Stomach (tissue), 8 donors: ENCODE measurements at regions not wholly inside any gene's neighbourhood (a gene's known extent, or its start where the extent isn't known, plus 50 kb on each side); places are given as distances from the start of the nearest gene placed in this dataset.

Experiments used
- DNase-seq, 2 donors: peaks; one replicate each; pipeline versions ENCODE4 v3.0.0 to v3.0.0-alpha.2; 2013 to 2019
- H3K27ac ChIP-seq, 5 donors: fragments of 200-600 bp in 4 of 5; sonication (generic) in 4 of 5; one replicate each; pipeline ENCODE4 v1.5.1; 2013 to 2019; ENCODE audit warnings: mild to moderate bottlenecking in 1 of 5, moderate library complexity in 1 of 5
- H3K27me3 ChIP-seq, 3 donors: fragments of 200-600 bp; sonication (generic); one replicate each; pipeline ENCODE4 v1.5.1; 2017 to 2019; ENCODE audit warnings: mixed run types in 1 of 3
- H3K36me3 ChIP-seq, 4 donors: fragments of 200-600 bp; sonication (generic); 1 replicate in 3 of 4; 2 replicates in 1 of 4; pipeline ENCODE4 v1.5.1; 2016 to 2019
- H3K4me1 ChIP-seq, 4 donors: fragments of 200-600 bp; sonication (generic); one replicate each; pipeline ENCODE4 v1.5.1; 2016 to 2019
- H3K4me3 ChIP-seq, 4 donors: fragments of 200-600 bp; sonication (generic) in 3 of 4; one replicate each; pipeline ENCODE4 v1.5.1; 2016 to 2019; ENCODE audit warnings: mild to moderate bottlenecking in 1 of 4
- H3K9me3 ChIP-seq, 4 donors: fragments of 200-600 bp; sonication (generic); one replicate each; pipeline ENCODE4 v1.5.1; 2016 to 2019
- EP300 ChIP-seq: sonication (generic); formaldehyde crosslinking; IDR thresholded peaks from one replicate; pipeline ENCODE4 v1.6.1; 2017; ENCODE audit warnings: antibody characterized with exemption
- POLR2A ChIP-seq, 4 donors: fragments of 450-650 bp; IDR thresholded peaks; one replicate each; pipeline ENCODE4 v1.6.1; 2016; ENCODE audit warnings: antibody characterized with exemption in 4 of 4, control low read depth in 2 of 4, mild to moderate bottlenecking in 1 of 4, moderate library complexity in 1 of 4
- POLR2AphosphoS5 ChIP-seq, 3 donors: sonication (generic); formaldehyde crosslinking; IDR thresholded peaks; one replicate each; pipeline ENCODE4 v1.6.1; 2016; ENCODE audit warnings: antibody characterized with exemption in 3 of 3
- WGBS, 5 donors: extraction: QIAGEN DNeasy Blood & Tissue Kit in 3 of 5; methylation state at CpG; one replicate each; pipeline versions ENCODE4 v1.1.5 to v1.1.7; 2013 to 2018; 5-methylcytosine and 5-hydroxymethylcytosine counted together
- intact Hi-C: fragments of 100-400 bp; cut with DNase I; formaldehyde crosslinking; loops from one replicate; pipeline ENCODE4 v1.15.1; 2023; ENCODE audit warnings: low total_unique reads
- TF ChIP-seq, protein P1 (sequence below), 7 experiments: fragments of 450-650 bp in 4 of 7; fragments of 200-600 bp in 3 of 7; sonication (generic) in 3 of 7; IDR thresholded peaks; one replicate each; pipeline ENCODE4 v1.5.1; 2016 to 2019; ENCODE audit warnings: antibody characterized with exemption in 7 of 7, control low read depth in 2 of 7, mild to moderate bottlenecking in 1 of 7
- donor health status: healthy with polysubstance abuse.
- donor health status: Bipolar disorder and iron deficiency.
- donor health status: healthy.

DNA sequence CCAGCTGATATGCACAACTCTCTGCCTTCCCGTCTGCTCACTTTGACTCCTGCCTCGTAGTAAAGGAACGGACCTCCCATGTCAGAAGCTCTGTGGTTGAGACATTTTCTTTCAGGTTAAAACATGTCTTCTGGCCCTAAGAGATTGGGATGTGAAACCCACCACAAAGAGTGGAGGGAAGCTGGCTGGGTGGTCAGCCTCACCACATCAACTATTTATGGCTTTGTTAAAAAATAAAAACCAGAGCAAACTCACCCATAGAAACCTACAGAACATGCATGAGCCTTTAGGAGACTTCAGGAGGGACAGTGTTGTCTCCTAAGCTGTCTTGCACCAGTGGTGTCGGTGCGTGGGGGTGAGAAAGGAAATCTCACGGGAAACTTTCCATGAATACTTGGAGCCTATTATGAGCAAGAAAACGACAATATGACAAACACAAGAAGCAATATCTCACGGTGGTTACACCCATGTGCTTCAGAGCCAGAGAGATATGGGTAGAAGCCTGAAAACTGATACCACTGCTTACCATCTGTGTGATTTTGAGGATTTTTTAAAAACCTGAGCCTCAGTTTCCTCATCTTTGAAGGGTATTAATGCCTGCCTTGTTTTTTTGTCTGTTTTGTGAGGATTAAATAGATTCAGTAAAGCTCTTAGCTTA is 61.7 kb upstream of the XYLT1 start:
- Histone ChIP-seq H3K27ac (no peak overlapping the region), H3K4me1 (no peaks in the 10 kb centered on the region), H3K36me3 (no peaks in the 10 kb centered on the region), H3K9me3 (peaks cover 0 to 5% (median 2%) of the 10 kb centered on the region in 4 donors), H3K27me3 (peaks cover 0 to 16% (median 0%) of the 10 kb centered on the region in 3 donors), H3K4me3 (no peak overlapping the region)
- intact Hi-C loops, result no loop called here
- WGBS, 5 donors, result 70 to 76% (median 72%) methylated on average over 8 of the region's 8 CpGs
- no peak for TF ChIP-seq EP300
- TF ChIP-seq POLR2AphosphoS5 (IDR thresholded peaks at IDR 0.05), result no peak
- TF ChIP-seq, protein P1, sequence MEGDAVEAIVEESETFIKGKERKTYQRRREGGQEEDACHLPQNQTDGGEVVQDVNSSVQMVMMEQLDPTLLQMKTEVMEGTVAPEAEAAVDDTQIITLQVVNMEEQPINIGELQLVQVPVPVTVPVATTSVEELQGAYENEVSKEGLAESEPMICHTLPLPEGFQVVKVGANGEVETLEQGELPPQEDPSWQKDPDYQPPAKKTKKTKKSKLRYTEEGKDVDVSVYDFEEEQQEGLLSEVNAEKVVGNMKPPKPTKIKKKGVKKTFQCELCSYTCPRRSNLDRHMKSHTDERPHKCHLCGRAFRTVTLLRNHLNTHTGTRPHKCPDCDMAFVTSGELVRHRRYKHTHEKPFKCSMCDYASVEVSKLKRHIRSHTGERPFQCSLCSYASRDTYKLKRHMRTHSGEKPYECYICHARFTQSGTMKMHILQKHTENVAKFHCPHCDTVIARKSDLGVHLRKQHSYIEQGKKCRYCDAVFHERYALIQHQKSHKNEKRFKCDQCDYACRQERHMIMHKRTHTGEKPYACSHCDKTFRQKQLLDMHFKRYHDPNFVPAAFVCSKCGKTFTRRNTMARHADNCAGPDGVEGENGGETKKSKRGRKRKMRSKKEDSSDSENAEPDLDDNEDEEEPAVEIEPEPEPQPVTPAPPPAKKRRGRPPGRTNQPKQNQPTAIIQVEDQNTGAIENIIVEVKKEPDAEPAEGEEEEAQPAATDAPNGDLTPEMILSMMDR (IDR thresholded peaks at IDR 0.05), result no peak
- TF ChIP-seq POLR2A (IDR thresholded peaks at IDR 0.05), result no peak
- DNase-seq, result no peak

DNA sequence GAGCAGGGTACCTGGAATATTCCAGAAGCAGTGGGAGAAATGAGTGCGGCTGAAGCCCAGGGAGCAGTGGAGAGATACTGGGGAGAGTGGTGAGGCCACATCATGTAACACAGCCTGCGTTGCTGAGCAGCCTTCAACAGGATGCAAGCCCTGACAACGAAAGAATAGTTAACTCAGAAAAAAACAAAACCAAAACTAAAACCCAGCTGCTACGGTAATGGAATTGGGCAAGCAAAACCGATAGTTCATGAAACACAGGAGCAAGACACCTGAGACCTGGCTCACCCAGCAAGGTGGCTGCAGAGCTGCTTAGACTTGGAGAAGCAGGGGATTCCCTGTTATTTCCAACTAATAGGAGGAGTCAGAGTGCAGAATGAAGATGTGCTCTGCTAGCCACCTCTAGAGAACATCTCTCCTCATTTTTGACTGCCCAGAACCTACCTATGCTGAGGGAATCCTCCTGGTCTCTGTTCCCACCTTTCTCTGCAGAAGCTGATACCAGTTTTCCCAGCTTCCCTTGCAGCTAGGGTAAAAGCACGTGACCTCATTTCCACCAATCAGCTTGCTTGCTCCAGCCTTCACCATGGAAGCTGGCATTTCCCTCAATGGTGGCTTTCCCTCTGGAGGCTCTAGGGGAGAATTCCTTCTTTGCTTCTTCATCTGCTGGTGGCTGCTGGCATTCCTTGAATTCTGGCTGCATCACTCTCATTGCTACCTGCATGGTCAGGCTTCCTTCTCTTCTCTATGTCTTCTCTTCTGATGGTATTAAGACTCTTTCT is 59.4 kb upstream of the XYLT1 start:
- DNase-seq, result peak in 1 of 2 donors; percentile 13
- 63 to 77% (median 73%) methylated on average over 6 of the region's 6 CpGs for WGBS, 5 donors
- Histone ChIP-seq H3K4me3 (no peak overlapping the region), H3K9me3 (peaks cover 0 to 5% (median 2%) of the 10 kb centered on the region in 4 donors), H3K36me3 (no peaks in the 10 kb centered on the region), H3K27ac (no peak overlapping the region), H3K27me3 (peaks cover 0 to 3% (median 0%) of the 10 kb centered on the region in 3 donors), H3K4me1 (no peaks in the 10 kb centered on the region)
- intact Hi-C loops, result no loop called here
- TF ChIP-seq EP300 (no peak), POLR2AphosphoS5 (IDR thresholded peaks at IDR 0.05) (no peak), POLR2A (IDR thresholded peaks at IDR 0.05) (no peak)
- TF ChIP-seq, protein P1 (IDR thresholded peaks at IDR 0.05), result no peak

DNA sequence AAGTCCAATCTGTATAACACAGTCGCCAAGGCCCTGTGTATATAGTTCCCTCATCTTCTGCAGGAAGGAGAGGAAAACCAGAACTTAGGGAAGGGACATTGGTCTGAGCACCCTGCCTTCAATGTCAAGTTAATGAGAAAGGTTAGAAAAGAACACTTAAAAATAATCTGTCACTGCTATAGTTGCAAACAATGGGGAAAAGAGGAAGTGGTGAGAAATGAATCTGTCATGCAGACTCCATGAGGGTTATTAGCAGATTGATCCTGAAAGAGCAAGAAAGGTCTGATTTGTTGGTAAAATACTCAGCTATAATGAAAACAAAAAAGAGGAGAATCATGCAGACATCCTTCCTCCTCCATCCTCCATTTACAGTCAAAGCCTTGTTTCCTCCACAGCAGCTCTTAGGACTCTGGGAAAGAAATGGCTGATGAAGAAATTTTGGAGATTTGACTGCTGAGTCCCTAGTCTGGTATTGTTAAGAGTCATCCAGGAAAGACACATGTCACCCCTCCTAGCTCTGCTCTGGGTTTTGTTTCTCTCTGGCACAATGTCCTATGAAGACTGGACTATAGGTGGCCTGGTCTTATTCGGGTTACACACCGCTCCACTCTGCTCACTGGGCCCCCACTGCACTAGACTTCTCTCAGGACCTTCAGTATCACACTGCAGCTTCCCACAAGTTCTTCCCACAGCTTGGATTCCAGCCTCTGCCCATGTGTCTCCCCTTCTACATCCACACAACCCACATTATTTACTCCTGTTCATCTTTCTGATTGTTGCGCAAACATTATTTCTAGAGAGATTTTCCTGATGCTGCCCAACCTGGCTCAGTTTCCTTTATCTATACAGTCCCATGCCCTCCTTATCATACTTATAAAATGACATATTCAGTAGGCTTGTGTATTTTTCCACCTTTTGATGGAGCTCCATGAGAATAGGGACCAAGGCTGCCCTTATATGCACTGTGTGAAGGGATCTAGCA is 56.5 kb upstream of the XYLT1 start:
- WGBS, 5 donors, result 88 to 98% (median 93%) methylated on average over 4 of the region's 4 CpGs
- Histone ChIP-seq H3K9me3 (peaks cover 0 to 5% (median 2%) of the 10 kb centered on the region in 4 donors), H3K27ac (no peak overlapping the region), H3K36me3 (no peaks in the 10 kb centered on the region), H3K4me1 (no peaks in the 10 kb centered on the region), H3K27me3 (no peaks in the 10 kb centered on the region), H3K4me3 (no peak overlapping the region)
- intact Hi-C loops, result no loop called here
- no peak for TF ChIP-seq EP300
- TF ChIP-seq, protein P1 (IDR thresholded peaks at IDR 0.05), result no peak
- TF ChIP-seq POLR2AphosphoS5 (IDR thresholded peaks at IDR 0.05), result no peak
- no peak for TF ChIP-seq POLR2A (IDR thresholded peaks at IDR 0.05)
- no peak for DNase-seq

DNA sequence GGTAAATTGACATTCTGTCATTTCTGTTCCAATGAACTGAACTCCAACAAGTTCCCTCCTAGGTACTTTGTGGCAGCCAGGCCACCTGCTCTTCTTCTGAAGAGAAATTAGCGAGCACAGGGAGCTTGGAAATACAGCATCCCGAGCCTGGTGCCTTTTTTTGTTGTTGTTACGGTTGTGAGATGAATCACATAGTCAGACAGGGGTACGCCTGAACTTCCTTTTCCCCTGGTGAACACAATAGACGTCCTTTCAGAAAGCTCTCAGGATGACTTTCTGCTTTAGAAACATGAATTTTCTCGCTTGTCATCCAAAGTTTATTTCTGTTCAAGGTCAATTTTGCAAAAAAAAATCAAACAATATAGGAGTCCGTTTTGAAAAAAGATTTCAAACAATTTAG is 53.9 kb upstream of the XYLT1 start:
- H3K36me3 ChIP-seq, result no peaks in the 10 kb centered on the region
- intact Hi-C loops, result no loop called here
- no peak for TF ChIP-seq EP300
- TF ChIP-seq POLR2AphosphoS5 (IDR thresholded peaks at IDR 0.05), result no peak
- no peak for TF ChIP-seq POLR2A (IDR thresholded peaks at IDR 0.05)
- TF ChIP-seq, protein P1 (IDR thresholded peaks at IDR 0.05), result no peak

More for the DNA sequence above, 53.9 kb upstream of the XYLT1 start:
- Histone ChIP-seq H3K4me3 (no peak overlapping the region), H3K27me3 (peaks cover 0 to 3% (median 0%) of the 10 kb centered on the region in 3 donors), H3K9me3 (no peaks in the 10 kb centered on the region), H3K4me1 (no peaks in the 10 kb centered on the region), H3K27ac (no peak overlapping the region)
- no peak for DNase-seq
- WGBS, 5 donors, result 63 to 71% (median 67%) methylated on average over 7 of the region's 7 CpGs
